ENCODE measurements at regions not wholly inside any gene's neighbourhood (a gene's known extent, or its start where the extent isn't known, plus 50 kb on each side); places are given as distances from the start of the nearest gene placed in this dataset.

DNA sequence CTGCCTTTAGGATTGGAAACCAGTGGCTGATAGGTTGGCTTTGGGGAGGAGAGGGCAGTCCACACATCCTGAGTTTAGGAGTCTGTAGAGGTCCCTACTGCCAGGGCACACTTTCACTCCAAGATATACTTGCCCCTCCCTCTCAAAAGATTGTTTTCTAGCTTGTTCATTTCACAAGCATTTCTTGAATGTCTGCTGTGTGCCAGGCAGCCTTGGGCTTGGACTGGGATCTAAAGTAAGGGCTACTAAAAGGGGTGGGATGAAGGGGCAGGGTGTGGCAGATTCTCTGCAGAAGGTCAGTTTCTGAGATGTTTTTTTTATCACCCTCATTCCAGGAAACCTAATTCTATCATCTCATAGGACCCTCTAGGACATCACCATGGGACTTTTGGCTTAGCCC, 272.4 kb downstream of the SKAP2 start:
- no peak for DNase-seq (ENCODE audit: low read depth in 2 of 2)
- Histone ChIP-seq H3K9me3 (ENCODE audit: control insufficient read depth, insufficient read depth, low read depth, low read length) (no peaks in the 10 kb centered on the region), H2AFZ (ENCODE audit: low read length) (no peak overlapping the region), H3K4me2 (ENCODE audit: extremely low read depth, insufficient read depth, low read length) (no peak overlapping the region), H3K27me3 (ENCODE audit: control insufficient read depth, insufficient read depth, low read length) (no peaks in the 10 kb centered on the region), H4K20me1 (ENCODE audit: control insufficient read depth, extremely low read depth, insufficient read depth, low read length) (no peaks in the 10 kb centered on the region), H3K79me2 (ENCODE audit: control insufficient read depth, insufficient read depth, low read length) (no peaks in the 10 kb centered on the region), H3K36me3 (ENCODE audit: control insufficient read depth, insufficient read depth, low read length) (no peaks in the 10 kb centered on the region), H3K27ac (ENCODE audit: insufficient read depth, low read length) (no peak overlapping the region), H3K4me3 (replicated peaks in 1 of 4; ENCODE audit: control extremely low read depth in 1 of 4, insufficient read depth in 1 of 4, low read depth in 3 of 4, low read length in 4 of 4) (no peak overlapping the region), H3K9ac (ENCODE audit: insufficient read depth, low read length) (no peak overlapping the region), H3K4me1 (ENCODE audit: control insufficient read depth, extremely low read depth, insufficient read depth, low read length) (no peaks in the 10 kb centered on the region)
- no peak for TF ChIP-seq EZH2 (IDR thresholded peaks at IDR 0.05; ENCODE audit: low read length, missing control alignments)
- TF ChIP-seq, protein P1, sequence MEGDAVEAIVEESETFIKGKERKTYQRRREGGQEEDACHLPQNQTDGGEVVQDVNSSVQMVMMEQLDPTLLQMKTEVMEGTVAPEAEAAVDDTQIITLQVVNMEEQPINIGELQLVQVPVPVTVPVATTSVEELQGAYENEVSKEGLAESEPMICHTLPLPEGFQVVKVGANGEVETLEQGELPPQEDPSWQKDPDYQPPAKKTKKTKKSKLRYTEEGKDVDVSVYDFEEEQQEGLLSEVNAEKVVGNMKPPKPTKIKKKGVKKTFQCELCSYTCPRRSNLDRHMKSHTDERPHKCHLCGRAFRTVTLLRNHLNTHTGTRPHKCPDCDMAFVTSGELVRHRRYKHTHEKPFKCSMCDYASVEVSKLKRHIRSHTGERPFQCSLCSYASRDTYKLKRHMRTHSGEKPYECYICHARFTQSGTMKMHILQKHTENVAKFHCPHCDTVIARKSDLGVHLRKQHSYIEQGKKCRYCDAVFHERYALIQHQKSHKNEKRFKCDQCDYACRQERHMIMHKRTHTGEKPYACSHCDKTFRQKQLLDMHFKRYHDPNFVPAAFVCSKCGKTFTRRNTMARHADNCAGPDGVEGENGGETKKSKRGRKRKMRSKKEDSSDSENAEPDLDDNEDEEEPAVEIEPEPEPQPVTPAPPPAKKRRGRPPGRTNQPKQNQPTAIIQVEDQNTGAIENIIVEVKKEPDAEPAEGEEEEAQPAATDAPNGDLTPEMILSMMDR (conservative IDR thresholded peaks at IDR 0.05 in 1 of 2, IDR thresholded peaks at IDR 0.05 in 1 of 2; ENCODE audit: low read depth in 1 of 2, low read length in 2 of 2), result no peak

DNA sequence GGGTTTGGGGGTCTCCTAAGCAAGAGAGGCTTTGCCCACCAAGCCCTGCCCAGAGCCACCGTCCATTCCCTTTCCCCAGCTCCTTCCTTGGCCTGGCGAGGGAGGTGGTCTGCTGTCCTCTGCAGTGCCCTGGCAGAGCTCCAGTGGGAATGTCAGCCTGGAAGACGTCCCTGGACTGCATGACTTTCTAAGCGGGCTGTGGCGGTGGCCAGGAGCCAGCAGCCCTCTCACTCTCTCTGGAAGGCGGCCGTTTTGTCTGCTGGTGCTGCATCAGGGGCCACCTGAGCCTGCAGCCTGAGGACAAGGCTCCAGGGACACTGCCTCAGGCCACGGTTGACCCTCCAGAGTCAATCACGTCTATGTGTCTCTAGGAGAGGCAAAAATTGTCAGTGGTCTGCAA, 271.0 kb downstream of the SKAP2 start:
- no peak for DNase-seq (ENCODE audit: low read depth in 2 of 2)
- Histone ChIP-seq H4K20me1 (ENCODE audit: control insufficient read depth, extremely low read depth, insufficient read depth, low read length) (no peaks in the 10 kb centered on the region), H3K9me3 (ENCODE audit: control insufficient read depth, insufficient read depth, low read depth, low read length) (no peaks in the 10 kb centered on the region), H3K27ac (ENCODE audit: insufficient read depth, low read length) (no peak overlapping the region), H3K27me3 (ENCODE audit: control insufficient read depth, insufficient read depth, low read length) (no peaks in the 10 kb centered on the region), H3K36me3 (ENCODE audit: control insufficient read depth, insufficient read depth, low read length) (no peaks in the 10 kb centered on the region), H2AFZ (ENCODE audit: low read length) (no peak overlapping the region), H3K4me3 (replicated peaks in 1 of 4; ENCODE audit: control extremely low read depth in 1 of 4, insufficient read depth in 1 of 4, low read depth in 3 of 4, low read length in 4 of 4) (no peak overlapping the region), H3K9ac (ENCODE audit: insufficient read depth, low read length) (no peak overlapping the region), H3K4me2 (ENCODE audit: extremely low read depth, insufficient read depth, low read length) (no peak overlapping the region), H3K4me1 (ENCODE audit: control insufficient read depth, extremely low read depth, insufficient read depth, low read length) (no peaks in the 10 kb centered on the region), H3K79me2 (ENCODE audit: control insufficient read depth, insufficient read depth, low read length) (no peaks in the 10 kb centered on the region)
- TF ChIP-seq, protein P1 (conservative IDR thresholded peaks at IDR 0.05 in 1 of 2, IDR thresholded peaks at IDR 0.05 in 1 of 2; ENCODE audit: low read depth in 1 of 2, low read length in 2 of 2), result no peak

DNA sequence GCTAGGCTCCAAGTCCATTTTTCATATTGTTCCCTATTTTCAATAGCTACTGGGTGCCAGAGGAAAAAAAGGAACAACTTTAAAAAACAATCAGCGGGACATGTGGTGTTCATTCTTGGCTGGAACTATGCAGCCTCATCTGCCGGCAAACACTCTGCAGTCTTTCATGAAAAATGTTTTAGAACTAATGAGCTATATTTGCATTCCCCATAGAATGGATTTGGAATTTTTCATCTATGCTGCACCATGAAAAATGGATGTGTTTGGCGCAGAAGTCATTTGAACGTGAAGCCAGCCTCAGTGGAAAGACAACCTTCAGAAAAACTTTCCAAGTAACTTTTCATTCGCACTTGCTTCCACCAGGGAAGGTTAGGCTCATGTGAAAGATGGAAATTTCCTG, 270.5 kb downstream of the SKAP2 start:
- no peak for TF ChIP-seq EZH2 (IDR thresholded peaks at IDR 0.05; ENCODE audit: low read length, missing control alignments)
- TF ChIP-seq, protein P1 (conservative IDR thresholded peaks at IDR 0.05 in 1 of 2, IDR thresholded peaks at IDR 0.05 in 1 of 2; ENCODE audit: low read depth in 1 of 2, low read length in 2 of 2), result no peak

More for the DNA sequence above, 270.5 kb downstream of the SKAP2 start:
- no peak for DNase-seq (ENCODE audit: low read depth in 2 of 2)
- Histone ChIP-seq H3K4me1 (ENCODE audit: control insufficient read depth, extremely low read depth, insufficient read depth, low read length) (no peaks in the 10 kb centered on the region), H4K20me1 (ENCODE audit: control insufficient read depth, extremely low read depth, insufficient read depth, low read length) (no peaks in the 10 kb centered on the region), H3K9ac (ENCODE audit: insufficient read depth, low read length) (no peak overlapping the region), H3K4me3 (replicated peaks in 1 of 4; ENCODE audit: control extremely low read depth in 1 of 4, insufficient read depth in 1 of 4, low read depth in 3 of 4, low read length in 4 of 4) (no peak overlapping the region), H3K9me3 (ENCODE audit: control insufficient read depth, insufficient read depth, low read depth, low read length) (no peaks in the 10 kb centered on the region), H3K27me3 (ENCODE audit: control insufficient read depth, insufficient read depth, low read length) (no peaks in the 10 kb centered on the region), H2AFZ (ENCODE audit: low read length) (no peak overlapping the region), H3K36me3 (ENCODE audit: control insufficient read depth, insufficient read depth, low read length) (no peaks in the 10 kb centered on the region), H3K79me2 (ENCODE audit: control insufficient read depth, insufficient read depth, low read length) (no peaks in the 10 kb centered on the region), H3K4me2 (ENCODE audit: extremely low read depth, insufficient read depth, low read length) (no peak overlapping the region), H3K27ac (ENCODE audit: insufficient read depth, low read length) (no peak overlapping the region)
